SW 1271 (cell line): ENCODE measurements at regions not wholly inside any gene's neighbourhood (a gene's known extent, or its start where the extent isn't known, plus 50 kb on each side); places are given as distances from the start of the nearest gene placed in this dataset.
"Not testable (repeated sequence)": the region's sequence is repeated elsewhere in the genome, so short reads cannot be mapped to it uniquely, and the experiment has no call there.

Source experiments
- DNase-seq, 2 experiments: peaks; one replicate each; lab custom pipeline; 2025; lab: John Stamatoyannopoulos, UW

DNA sequence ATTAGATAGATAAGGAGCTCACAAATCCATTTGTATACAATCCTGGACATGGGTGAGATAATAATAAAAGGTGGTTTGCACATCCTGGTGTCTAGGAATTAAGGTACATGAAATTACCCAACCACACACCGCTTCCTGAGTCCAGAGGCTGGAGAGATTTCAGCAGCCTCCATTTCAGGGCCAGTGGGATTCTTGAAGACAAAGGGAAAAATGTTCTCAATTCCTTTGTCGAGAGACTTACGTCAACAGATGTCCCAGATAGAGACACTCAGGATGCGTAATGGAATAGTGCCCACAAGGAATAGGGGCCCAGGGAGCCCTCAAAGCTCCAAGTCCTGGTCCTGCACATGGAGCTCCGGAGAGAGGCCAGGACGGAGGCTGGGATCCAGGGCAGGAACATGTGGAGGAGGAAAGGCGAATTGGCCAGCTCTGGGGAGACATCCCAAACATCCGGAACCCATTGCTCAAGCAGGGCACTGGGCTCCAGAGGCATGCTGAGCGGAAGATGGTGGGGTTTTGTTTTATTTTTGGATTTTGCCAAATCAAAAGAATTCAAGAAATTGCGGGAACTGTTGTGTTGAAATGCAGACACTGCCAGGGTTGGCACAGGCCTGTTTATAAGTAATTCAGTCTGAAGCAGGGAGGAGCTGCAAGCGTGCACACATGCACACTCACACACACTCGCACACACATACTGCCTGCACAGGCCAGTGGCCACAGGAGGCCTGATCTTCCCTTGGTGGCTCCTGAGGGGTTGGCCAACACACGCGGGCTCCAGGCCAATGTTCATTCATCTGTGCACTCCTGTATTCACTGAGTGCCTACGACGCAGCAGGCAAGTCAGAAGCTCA, 97.2 kb downstream of the NOG start:
- DNase-seq: no peak

DNA sequence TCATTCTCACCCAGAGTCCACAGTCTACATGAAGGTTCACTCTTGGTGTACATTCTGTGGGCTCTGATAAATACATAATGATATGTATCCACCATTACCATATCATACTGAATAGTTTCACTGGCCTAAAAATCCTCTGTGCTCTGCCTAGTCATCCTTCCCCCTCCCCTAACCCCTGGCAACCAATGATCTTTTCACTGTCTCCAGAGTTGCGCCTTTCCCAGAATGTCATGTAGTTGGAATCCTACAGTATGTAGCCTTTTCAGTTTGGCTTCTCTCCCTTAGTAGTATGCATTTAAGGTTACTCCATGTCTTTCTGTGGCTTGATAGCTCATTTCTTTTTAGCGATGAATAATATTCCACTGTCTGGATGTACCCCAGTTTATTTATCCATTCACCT, 101.3 kb downstream of the NOG start:
- DNase-seq: no peak

DNA sequence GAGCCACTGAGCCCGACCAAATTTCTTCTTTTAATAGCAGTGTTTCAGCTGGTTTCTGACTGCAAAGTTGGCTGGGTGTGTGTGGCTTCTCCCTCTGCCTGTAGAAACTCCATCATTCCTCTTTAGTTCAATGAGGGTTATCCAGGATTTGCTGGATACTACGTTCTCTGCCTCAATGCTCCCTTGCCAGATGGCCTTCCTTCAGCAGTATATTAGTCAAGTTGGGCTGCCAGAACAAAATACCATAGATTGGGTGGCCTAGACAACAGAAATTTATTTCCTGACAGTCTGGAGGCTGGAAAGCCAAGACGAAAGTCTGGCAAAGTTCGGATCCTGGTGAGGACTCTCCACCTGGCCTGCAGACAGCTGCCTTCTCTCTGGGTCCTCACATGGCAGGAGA, 103.7 kb downstream of the NOG start:
- DNase-seq: no peak

DNA sequence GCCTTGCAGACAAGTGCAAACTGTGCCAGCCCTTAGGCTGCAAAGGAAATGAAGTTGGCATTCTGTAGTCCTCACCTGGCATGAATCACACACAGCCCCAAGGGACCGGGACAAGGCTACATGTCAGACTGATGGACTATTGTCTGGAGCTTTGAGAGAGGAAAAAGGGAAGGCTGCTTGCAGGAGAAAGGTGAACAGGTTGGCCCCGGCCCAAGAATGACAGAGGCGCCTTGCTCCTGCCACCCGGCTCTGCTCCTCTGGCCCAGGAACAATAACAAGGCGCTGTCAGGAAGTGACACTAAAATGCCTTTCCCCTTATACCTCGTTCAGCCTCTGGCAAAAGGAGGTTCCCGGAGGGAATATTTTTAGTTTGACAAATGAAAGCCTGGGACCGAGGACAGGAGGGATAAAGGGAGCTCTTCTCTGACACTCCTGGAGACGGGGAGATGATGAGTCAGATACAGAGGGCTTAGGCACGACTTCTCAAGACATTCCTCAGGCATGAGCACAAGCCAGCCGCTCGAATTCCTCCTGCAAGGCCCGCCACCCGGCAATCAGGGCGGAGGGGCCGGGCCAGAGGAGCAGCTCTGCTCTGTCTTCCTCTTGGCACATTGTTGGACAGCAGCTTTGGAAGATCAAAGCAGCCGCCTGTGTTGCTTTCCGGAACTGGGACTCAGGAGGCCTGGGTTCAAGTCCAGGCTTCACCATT, 105.8 kb downstream of the NOG start:
- DNase-seq: peak; percentile 98 to 99

DNA sequence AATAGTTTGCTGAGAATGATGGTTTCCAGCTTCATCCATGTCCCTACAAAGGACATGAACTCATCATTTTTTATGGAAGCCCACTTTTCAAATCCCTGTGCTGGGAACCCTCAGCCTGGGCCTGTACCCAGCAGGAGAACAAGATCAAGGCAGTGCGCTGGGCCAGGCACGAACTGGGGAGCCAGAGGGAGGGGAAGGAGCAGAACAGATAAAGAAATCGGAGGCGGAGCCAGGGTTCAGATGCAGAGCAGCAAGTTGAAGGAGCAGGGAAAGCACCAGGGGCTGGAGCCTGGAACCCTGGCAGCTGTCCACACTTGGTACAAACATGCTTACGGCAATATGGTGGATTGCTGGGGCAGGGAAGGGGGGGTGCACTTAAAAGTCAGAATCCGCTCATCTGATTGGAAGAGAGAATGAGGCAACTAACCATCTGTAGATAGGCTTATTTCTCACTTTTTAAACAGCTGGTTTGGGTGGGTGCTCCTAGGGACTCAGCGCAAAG, 107.5 kb downstream of the NOG start:
- DNase-seq: no peak

DNA sequence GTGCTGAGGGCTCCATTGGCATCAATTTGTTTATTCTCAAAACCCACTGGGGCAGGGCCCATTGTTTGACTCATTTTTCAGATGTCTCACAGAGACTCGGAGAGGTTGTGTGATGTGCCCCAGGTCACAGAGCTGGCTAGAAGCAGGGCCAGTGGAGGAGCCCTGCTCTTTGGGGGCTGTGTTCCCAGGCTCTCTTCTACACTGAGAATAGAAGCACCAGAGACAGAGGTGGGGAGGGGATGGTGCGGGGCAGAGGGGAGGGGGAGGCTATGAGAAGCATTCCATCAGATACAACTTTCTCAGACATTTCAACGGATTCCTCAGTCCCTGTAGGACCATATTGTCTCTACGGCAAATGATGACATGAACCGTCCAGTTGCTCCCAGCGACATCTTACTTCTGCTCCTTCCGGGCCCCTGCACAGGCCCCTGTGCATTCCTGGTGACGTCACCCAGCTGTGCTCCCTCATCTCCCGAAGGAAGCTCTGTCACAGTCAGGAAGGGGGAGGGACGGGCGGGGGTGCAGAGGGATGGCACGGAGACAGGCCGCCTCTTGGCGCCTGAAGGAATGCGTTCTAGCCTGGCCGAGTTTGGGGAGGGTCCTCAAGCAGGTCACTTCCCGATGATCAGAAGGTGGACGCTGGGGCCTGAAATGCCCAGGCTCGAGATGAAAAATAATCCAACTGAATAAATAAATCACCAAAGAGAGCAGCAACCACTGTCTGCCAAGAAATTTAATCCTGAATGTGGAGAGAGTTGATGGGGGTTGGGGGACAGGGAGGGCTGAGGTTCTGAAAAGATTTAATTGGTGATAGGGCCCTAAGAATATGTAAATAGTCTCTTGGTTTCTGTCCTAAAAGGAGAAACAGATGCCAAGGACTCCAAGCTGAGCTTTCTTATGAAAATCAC, 114.1 kb downstream of the NOG start:
- no peak for DNase-seq

DNA sequence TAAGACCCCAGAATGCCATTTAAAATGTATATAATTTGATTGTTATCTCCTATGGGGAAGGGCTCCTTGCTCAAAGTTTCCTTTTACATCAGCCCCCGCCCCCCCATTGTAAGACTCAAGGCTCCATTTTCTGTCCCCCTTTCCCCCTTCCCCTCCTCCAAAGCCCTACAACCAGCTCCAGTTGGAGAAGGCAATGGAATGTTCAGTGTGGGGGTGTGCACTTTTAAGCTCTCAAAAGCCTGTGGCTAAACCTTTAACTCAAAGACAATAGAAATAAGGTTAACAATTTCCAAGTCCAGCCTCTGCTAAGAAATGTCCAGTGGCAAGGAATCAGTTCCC, 114.7 kb downstream of the NOG start:
- DNase-seq: no peak

DNA sequence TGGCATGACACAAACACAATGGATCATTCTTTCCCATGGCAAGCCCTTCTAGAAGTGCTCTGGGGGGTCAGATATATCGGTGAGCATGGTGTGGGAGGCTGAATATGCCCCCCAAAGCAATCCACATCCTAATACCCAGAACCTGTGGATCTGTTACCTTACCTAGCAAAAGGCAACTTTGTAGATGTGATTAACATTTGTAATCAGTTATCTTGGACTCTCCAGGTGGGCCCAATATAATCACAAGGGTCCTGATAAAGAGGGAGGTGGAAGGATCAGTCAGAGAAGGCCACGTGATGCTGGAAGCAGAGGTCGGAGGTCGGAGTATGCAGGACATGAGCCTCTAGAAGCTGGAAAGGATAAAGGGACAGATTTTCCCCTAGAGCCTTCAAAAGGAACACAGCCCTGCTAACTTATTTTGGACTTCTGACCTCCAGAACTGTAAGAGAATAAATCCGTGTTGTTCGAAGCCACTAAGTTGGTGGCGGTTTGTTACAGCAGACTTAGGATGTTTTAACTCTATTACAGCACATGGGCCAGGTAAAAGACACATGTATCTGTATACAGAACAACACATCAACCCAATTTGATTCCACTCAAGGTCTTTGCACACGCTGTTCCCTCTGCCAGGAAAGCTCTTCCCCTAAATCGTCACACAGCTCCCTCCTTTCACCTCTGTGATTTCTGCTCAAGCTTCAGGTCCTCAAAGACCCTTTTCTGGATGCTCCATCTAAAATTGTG, 115.3 kb downstream of the NOG start:
- no peak for DNase-seq

DNA sequence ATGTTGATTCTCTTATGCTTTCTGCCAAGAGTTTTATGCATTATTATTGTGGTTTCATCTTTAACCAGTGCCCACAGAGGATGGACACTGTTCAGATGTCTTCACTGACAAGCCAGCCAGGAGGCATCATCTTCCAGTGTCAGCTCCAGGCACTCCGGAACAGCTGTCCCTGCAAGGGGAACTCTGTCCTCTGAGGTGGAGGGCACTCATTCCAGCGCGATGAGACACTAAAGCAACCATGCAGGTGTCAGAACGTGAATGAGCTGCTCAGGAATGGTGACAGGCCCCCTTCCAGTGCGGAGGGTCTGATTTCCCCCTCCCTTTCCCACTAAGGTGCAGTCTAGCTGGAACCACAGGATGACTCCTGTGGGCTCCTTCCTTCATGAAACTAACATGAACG, 117.5 kb downstream of the NOG start:
- DNase-seq: no peak

DNA sequence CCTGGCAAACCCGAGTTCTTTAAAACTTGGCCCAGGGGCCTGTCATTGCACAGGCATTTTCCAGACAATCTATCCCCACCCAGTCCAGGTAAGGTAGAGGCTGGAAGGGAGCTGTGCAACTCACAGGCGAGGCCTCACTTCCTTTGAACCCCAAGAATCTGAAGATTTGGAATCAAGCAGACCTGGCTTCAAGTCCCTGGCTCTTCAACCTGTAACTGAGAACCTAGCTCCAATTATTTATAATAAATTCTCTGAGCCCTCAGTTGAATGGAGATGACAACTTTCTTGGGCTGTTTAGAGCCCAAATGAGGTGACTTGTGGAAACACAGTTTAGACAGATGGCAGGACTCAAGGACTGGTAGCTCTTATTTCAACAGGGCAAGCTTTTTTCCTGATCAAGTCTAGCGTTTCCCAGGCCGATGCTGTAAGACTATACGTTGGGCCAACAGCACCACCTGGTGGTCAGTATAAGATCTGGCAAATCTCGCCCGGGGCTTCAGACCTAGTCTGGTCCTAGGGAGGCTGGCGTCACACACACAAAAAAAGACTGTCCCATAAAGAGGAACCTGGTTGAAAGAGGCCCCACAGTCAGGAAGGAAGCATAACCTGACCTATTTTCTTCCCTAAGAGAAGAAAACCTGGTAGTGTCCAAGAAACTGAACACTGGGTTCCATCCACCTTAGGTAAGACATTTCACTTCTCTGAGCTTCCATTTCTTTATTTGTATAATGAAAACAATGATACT, 117.9 kb downstream of the C17orf67 start:
- peak; percentile 53 to 86 for DNase-seq

DNA sequence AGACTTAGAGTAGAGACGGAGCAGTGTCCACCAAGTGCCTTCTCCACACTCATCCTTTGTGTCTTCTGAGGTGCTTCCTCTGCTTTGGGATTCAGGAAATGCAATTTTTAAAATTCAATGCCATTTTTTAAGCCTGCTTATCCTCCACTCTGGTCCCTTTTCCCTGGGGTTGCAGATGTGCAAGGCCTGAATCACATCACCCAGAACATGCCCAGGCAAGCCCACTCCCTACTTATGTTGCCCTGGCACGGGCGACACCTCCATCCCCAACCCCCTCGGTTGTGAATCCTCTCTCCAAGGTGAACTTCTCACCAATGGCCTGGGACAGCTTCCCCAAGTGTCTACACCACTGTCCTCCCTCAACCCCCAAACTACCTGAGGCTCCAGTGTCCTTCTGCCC, 116.2 kb downstream of the C17orf67 start:
- DNase-seq: no peak

DNA sequence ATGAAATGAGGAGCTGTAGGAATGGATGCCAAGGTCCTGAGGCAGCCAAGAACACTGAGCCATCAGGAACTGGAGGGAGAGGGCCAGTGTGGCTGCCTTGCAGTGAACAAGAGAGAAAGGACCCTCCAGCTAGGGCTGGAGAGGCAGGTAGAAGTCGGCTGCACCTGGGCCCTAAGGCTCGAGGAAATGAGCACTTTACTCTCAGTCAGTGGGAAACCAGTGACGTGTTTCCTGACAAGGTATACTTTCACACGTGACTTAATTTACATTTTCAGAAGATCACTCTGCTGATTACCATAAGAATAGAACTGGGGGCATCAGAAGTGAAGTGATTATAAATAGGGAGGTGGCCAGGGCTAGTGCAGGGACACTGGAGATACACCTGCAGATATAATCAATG, 115.2 kb downstream of the C17orf67 start:
- no peak for DNase-seq

DNA sequence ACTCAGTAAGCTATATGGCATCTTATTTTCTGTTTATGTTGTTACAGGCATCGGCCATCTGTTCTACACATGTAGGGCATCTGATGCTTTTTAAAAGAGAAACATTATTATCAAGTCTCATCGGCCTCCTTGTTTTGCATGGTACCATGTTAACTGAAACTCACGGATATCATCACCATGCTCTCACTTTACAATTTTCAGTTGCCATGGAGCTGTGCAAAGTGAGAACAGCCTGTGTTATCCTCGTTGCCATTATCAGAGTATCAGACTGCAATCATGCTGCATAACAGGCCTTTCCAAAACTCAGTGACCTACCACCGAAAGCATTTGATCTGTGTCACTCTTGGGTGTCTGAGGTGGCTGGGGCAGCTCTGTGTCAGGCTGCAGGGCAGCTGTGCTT, 110.3 kb downstream of the C17orf67 start:
- DNase-seq: no peak

DNA sequence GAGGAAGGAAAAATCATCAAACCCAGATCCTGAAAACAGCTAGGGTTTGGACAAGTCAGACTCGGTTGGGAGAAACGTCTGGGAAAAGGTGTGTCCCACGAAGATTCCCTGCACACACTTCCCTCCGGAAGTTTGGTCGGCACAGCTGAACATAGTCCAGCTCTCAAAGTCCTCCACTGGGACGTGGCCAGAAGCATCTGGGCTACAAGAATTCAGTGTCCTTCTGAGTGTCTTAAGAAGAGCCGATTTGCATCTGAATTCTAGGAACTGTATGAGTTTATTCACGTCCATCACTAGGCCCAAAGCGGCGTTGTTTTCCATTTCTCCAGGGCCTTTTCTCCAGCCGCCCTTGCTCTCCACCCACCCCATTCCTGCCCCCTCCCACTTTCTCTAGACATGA, 109.1 kb downstream of the C17orf67 start:
- no peak for DNase-seq

DNA sequence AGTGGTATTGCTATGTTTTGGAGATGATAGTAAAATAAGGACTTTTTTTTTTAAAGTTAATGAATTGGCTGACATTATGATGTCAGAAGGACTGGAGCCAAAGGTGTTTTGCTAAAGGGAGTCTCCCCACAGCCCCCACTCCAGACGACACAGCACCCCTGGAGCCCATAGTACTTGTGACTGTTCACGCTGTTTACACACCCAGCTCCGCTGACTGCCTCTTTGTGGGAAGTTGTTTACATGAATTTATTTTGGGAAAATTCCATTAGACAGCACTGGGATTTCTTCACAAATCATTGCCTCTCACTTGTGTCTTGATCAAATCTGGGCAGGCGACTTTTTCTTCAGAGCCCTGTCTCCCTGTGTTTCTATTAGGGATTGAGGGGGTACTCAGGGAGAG, 108.6 kb downstream of the C17orf67 start:
- no peak for DNase-seq

DNA sequence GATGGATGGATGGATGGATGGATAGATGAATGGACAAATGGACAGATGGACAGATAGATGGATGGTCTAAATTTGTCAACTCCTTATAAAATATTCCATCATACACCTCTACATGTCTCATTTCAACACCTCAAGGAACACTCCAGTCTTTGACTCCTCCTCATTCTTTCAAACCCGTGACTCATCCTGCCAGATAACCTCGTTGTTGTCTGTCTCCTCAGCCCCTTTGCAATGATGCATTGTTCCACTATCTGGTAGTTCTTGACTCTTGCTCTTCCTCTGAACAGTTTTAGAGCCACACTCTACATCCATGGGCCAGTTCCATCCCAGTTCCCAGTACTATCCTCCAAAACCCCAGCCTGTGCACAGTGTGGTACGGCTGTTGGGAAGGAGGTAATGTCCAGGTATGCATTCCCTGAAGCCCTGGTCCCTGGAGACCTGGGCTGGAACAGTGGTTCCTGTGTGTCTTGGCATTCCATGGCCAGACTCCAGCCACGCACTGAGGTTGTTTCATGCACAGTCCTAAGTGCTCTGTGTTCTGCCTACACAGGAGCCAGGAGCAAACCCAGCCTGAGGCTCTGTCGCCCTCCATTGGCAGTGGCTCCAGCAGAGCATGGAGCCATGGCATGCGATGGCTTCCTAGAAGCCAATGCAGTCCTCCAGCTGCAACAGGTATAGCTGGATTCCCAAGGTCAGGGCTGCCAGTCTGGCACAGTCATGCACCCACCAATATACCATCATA, 105.7 kb downstream of the C17orf67 start:
- no peak for DNase-seq

DNA sequence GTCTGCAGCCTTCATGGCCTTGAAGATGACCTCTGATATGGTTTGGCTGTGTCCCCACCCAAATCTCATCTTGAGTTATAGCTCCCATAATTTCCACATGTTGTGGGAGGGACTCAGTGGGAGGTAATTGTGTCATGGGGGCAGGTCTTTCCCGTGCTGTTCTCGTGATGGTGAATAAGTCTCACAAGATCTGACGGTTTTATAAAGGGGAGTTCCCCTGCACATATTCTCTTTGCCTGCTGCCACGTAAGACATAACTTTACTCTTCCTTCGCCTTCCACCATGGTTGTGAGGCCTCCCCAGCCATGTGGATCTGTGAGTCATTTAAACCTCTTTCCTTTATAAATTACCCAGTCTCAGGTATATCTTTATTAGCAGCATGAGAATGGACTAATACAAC, 102.6 kb downstream of the C17orf67 start:
- DNase-seq: not testable (repeated sequence)

DNA sequence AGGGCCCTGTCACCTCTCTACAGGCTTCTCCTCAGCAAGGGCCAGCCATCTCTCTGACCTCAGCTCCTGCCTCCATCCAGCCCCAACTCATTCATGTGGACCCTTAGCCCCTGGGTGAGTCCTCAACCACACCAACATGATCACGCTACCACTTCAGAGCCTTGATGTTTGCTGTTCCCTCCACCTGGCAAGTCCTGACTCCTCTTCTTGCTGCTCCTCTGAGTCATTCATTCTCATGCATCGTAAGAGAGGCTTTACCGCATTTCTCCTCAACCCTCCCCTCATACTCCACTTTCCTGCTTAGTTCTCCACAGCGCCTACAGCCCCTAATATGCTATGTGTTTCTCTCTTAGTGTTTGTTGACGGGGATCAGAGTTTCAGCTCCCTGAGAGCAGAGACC, 99.9 kb downstream of the C17orf67 start:
- no peak for DNase-seq

DNA sequence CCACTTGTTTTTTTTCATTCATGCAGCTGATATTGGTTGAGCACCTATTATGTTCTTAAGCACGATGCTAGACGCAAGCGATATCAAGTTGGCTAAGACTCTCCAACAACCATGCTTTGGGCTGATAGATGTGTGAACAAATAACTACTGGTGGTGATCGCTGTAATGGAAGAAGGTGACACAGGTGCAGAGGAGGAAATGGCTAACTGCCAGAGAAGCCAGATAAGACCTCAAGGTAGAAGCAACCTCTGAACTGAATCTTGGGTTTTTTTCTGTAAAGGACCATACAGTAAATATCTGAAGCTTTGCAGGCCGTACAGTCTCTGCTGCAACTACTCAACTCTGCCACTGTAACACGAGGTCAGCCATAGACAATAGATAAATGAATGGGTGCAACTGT, 97.9 kb downstream of the C17orf67 start:
- DNase-seq: no peak

DNA sequence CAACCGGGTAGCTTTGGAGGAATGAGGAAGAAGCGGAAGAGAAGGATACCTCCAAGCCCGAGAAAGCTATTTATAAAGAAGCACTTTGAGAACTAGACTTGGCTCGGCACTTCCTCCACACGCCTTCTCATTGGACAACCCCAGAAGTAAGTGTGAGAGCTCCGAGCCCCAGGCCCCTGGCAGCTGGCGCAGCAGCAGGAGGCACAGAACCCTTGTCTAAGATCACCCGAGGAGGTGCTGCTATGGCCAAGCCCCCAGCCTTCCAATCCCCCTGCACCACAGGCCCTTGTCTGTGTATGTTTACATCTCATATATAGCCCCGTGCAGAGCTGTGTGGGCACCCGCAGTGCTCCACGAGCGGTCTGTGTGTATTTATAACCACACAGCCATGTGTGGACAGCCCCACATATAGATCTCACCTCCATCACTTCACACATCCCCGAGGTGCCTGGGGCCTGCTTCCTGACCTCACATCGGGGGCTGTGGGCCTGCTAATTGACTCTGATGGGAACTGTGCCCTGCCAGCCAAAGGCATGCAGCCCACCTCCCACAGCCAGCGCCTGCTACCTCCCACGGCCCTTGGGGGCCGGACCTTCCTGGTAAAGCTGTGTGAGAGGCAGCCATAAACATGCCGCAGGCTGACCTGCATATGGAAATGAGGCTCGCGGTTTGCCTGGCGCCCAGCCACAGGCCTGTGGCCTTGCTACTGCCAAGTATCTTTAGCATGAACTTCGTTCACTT, 96.1 kb downstream of the C17orf67 start:
- DNase-seq: no peak
